ENCODE measurements at regions not wholly inside any gene's neighbourhood (a gene's known extent, or its start where the extent isn't known, plus 50 kb on each side); places are given as distances from the start of the nearest gene placed in this dataset.

DNA sequence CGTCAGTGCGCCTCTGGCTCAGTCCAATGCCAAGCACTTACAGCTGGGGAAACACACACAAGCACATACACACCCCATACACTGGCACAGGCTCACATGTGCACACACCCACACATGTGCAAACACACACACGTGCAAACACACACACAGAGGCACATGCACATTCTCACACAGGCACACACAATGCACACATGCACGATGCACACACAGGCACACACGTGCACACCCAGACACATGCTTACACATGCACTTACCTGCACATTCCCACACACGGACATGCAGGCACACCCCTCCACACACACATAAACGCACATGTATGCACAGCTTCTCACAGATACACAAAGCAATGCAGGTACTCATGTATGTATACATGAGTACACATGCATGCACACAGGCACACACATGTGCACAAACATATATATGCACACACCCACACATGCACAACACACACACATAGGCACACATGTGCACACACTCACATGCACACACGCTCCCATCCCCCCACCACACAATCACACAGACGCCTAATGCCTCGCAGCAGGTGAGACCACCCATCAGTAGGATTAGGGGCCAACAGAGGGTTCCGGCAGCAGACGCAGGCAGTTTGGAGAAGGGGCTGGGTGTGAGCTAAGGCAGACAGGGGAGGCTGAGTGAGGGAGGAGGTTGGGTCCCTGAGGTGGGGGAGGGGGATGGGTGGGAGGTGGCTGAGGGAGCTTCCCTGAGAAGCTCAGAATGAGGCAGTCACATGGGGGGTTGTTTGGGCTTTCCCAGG, 71.2 kb upstream of the SLCO4A1 start:
- DNase-seq (ENCODE audit: low spot score in 2 of 2), result no peak
- 73 to 79% methylated on average over 8 to 12 of the region's 12 CpGs for WGBS, 2 donors
- no peak overlapping the region for H3K4me3 ChIP-seq (ENCODE audit: low read depth, poor library complexity, severe bottlenecking)
- intact Hi-C loops (cut with DNase I; ENCODE audit: low total_unique reads), result no loop called here
- TF ChIP-seq POLR2A (IDR thresholded peaks at IDR 0.05) (no peak), CTCF (IDR thresholded peaks at IDR 0.05) (no peak)

DNA sequence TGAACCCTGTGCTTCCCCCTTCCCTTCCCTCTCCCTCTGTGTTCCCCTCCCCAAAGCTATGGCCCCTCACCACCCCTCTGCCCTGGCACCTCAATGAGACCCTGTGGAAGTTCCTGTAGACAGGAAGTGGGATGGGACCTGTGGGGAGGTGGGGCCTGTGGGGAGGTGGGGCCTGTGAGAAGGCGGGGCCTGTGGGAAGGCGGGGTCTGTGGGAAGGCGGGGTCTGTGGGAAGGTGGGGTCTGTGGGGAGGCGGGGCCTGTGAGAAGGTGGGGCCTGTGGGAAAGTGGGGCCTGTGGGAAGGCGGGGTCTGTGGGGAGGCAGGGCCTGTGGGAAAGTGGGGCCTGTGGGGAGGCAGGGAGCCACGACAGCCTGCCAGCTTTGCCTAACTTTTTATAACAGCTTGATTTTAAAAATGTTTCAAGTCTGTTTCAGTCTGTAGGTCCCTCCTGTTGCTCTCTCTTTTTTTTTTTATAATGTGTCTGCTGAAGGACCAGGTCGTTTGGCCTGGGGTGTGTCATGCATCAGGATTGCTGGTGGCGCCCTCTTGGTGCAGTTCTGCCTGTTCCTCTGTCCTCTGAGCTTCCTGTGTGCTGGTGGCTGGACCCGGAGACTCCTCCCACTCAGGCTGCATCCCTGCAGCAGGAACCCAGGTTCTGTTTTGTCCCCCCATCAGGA, 70.5 kb upstream of the SLCO4A1 start:
- H3K4me3 ChIP-seq (ENCODE audit: low read depth, poor library complexity, severe bottlenecking), result no peak overlapping the region
- intact Hi-C loops (cut with DNase I; ENCODE audit: low total_unique reads), result no loop called here

DNA sequence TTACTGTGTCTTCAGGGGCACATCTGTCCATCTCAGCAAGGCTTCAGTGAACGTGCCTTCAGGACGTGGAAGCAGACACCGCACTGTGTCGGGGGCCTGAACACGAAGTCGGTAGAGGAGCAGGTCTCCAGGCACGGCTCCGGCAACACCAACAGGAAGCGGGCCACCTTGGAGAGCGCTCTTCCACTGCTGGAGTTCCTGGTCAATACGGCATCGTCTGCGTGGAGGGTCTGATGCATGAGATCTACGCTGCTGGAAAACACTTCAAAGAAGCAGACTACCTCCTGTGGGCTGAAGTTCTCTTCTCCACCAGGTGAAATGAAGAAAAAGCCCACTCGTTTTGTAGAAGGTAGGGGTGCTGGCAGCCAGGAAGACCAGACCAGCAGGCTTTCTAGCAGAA, 69.3 kb upstream of the SLCO4A1 start:
- intact Hi-C loops (cut with DNase I; ENCODE audit: low total_unique reads), result no loop called here
- DNase-seq (ENCODE audit: low spot score in 2 of 2), result no peak
- H3K4me3 ChIP-seq (ENCODE audit: low read depth, poor library complexity, severe bottlenecking), result no peak overlapping the region
- no peak for TF ChIP-seq CTCF (IDR thresholded peaks at IDR 0.05)
- TF ChIP-seq POLR2A (IDR thresholded peaks at IDR 0.05), result no peak
- 38 to 47% methylated on average over 11 to 15 of the region's 15 CpGs for WGBS, 2 donors

More for the DNA sequence above, 70.5 kb upstream of the SLCO4A1 start:
- TF ChIP-seq CTCF (IDR thresholded peaks at IDR 0.05) (no peak), POLR2A (IDR thresholded peaks at IDR 0.05) (no peak)
- DNase-seq (ENCODE audit: low spot score in 2 of 2), result no peak
- WGBS, 2 donors, result 74% methylated on average over 9 of the region's 9 CpGs

DNA sequence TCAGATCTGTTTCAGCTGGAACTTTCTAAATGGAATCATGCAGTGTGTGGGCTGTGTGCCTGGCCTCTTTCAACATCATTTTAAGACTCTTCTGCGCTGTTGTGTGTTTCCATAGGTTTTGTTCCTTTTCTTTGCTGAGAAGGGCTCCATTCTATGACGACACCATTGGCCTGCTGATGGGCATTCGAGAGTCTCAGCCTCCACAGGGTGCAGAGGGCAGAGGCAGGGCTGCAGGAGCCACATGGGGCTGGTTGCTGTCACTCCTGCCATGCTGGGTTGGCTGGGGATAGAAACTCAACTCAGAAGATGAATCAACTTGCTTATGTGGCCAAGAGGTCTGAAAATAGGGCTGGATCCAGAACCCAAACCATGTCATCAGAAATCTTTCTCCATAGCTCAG, 68.5 kb upstream of the SLCO4A1 start:
- TF ChIP-seq POLR2A (IDR thresholded peaks at IDR 0.05) (no peak), CTCF (IDR thresholded peaks at IDR 0.05) (no peak)
- intact Hi-C loops (cut with DNase I; ENCODE audit: low total_unique reads), result no loop called here
- H3K4me3 ChIP-seq (ENCODE audit: low read depth, poor library complexity, severe bottlenecking), result no peak overlapping the region
- DNase-seq (ENCODE audit: low spot score in 2 of 2), result no peak
- 46 to 48% methylated on average over 3 of the region's 3 CpGs for WGBS, 2 donors

DNA sequence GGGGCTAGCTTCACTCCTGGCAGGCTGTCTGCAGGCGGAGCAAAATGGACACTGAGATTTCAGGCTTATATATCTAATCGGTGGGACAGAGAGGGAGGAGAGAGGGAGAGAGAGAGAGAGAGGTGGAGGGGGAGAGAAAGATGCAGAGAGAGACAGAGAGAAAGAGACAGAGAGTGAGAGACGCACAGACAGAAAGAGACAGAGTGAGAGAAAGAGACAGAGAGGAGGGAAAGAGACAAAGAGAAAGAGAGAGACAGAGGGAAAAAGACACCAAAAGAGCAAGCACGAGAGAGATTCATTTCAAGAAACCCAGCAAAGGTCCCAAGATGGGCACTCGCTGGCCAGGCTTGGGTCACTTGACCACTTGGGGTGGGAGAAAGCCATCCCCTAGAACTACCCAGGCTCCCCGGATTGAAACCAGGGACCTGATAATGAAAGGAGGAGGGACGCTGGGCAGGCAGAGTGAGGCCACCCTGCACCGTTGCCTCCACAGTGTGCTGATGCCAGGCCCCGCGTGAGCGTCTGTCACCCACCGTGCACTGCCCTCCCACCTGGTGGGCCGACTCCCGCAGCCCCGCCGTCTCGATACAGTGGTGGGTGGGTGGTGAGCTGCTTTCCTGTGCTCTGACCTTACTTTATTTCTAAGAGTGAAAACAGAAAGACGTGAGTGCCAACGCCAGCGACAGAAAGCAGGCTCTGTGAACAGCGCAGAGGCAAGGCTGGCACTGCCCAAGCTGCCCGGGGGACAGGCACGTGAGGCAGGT, 67.9 kb upstream of the SLCO4A1 start:
- TF ChIP-seq CTCF (IDR thresholded peaks at IDR 0.05), result no peak
- TF ChIP-seq POLR2A (IDR thresholded peaks at IDR 0.05), result no peak
- intact Hi-C loops (cut with DNase I; ENCODE audit: low total_unique reads), result no loop called here
- WGBS, 2 donors, result 82 to 85% methylated on average over 23 of the region's 23 CpGs
- no peak overlapping the region for H3K4me3 ChIP-seq (ENCODE audit: low read depth, poor library complexity, severe bottlenecking)
- no peak for DNase-seq (ENCODE audit: low spot score in 2 of 2)

All from lower leg skin (tissue), 4 donors.